HCT116 (cell line): ENCODE measurements at regions not wholly inside any gene's neighbourhood (a gene's known extent, or its start where the extent isn't known, plus 50 kb on each side); places are given as distances from the start of the nearest gene placed in this dataset.

ENCODE experiments used
- ATAC-seq: fragments of 200-7000 bp; cut with Tn5 transposase; 2 replicates; pipeline ENCODE4 v1.9.1; 2020; ENCODE audit warnings: mild to moderate bottlenecking, moderate library complexity
- BruUV-seq: library from RNA; stranded (reverse); fragments of 400-500 nt; replicated peaks from 2 replicates; lab custom pipeline; 2021; lab: Mats Ljungman, UMichigan
- CTCF ChIA-PET: fragments of 300-600 bp; sonication (Branson Sonifier 250); formaldehyde crosslinking; loops from one replicate; lab custom pipeline; 2021; ENCODE audit warnings: antibody characterized with exemption; lab: Charles Lee
- POLR2A ChIA-PET: fragments of 300-600, 350-600 bp; sonication (Branson Sonifier 250); formaldehyde crosslinking; loops from one replicate; lab custom pipeline; 2021; ENCODE audit warnings: antibody characterized with exemption; lab: Charles Lee
- RAD21 ChIA-PET, 2 experiments: fragments of 300-600 bp; sonication (Branson Sonifier 250); formaldehyde crosslinking; loops; one replicate each; lab custom pipeline; 2023; ENCODE audit warnings: low total read pairs in 2 of 2; ENCODE audit not compliant: uncharacterized antibody in 2 of 2, unreplicated experiment in 2 of 2, low non-redundant PET in 1 of 2; lab: Charles Lee
- DNase-seq: peaks from one replicate; pipeline ENCODE4 v3.0.0-alpha.2; 2010; ENCODE audit warnings: low read depth, low spot score
- H2AFZ ChIP-seq: fragments of 200-600 bp; shearing (Covaris generic), sonication (generic); 2 replicates; pipeline ENCODE4 v1.6.1; 2017; ENCODE audit warnings: low read depth, mixed run types, mixed read lengths, antibody characterized with exemption, low read length; ENCODE audit not compliant: poor library complexity, severe bottlenecking
- H3K27ac ChIP-seq: 2 replicates; pipeline ENCODE4 v1.5.1; 2012; ENCODE audit warnings: low read depth, low read length
- H3K27me3 ChIP-seq: fragments of 200-600 bp; sonication (generic); 2 replicates; pipeline ENCODE4 v1.6.1; 2016; ENCODE audit warnings: mixed run types, low read length, mixed read lengths; ENCODE audit not compliant: insufficient read depth
- H3K36me3 ChIP-seq, 2 experiments: fragments of 200-500 bp in 1 of 2; fragments of 200-600 bp in 1 of 2; sonication (Bioruptor generic) in 1 of 2; sonication (generic) in 1 of 2; 2 replicates each; pipeline versions ENCODE4 v1.5.1 to v1.6.1; 2014 to 2016; ENCODE audit warnings: low read length in 2 of 2, inconsistent platforms in 1 of 2, mixed read lengths in 1 of 2, mixed run types in 1 of 2; ENCODE audit not compliant: insufficient read depth in 2 of 2, control insufficient read depth in 1 of 2
- H3K4me1 ChIP-seq, 2 experiments: fragments of 200-600 bp in 1 of 2; sonication (generic) in 1 of 2; 2 replicates each; pipeline versions ENCODE4 v1.5.1 to v1.6.1; 2012 to 2017; ENCODE audit warnings: low read length in 2 of 2, inconsistent platforms in 1 of 2, mild to moderate bottlenecking in 1 of 2, mixed read lengths in 1 of 2, mixed run types in 1 of 2, moderate library complexity in 1 of 2; ENCODE audit not compliant: insufficient read depth in 2 of 2, control insufficient read depth in 1 of 2
- H3K4me2 ChIP-seq: fragments of 200-600 bp; sonication (generic); 2 replicates; pipeline ENCODE4 v1.6.1; 2017; ENCODE audit warnings: mixed run types, low read length, mixed read lengths
- H3K4me3 ChIP-seq, 2 experiments: fragments of 200-600 bp in 1 of 2; sonication (generic) in 1 of 2; replicated peaks in 1 of 2; 2 replicates each; pipeline ENCODE4 v1.5.1; 2011 to 2016; ENCODE audit warnings: low read length in 2 of 2, control low read depth in 1 of 2, low read depth in 1 of 2, mild to moderate bottlenecking in 1 of 2, mixed read lengths in 1 of 2, mixed run types in 1 of 2
- H3K79me2 ChIP-seq: fragments of 200-600 bp; sonication (generic); 2 replicates; pipeline ENCODE4 v1.6.1; 2017; ENCODE audit warnings: mild to moderate bottlenecking, mixed run types, low read length, moderate library complexity, mixed read lengths; ENCODE audit not compliant: insufficient read depth
- H3K9ac ChIP-seq: fragments of 200-600 bp; sonication (generic); 2 replicates; pipeline ENCODE4 v1.6.1; 2016; ENCODE audit warnings: low read length, mixed read lengths
- H3K9me2 ChIP-seq: fragments of 200-600 bp; sonication (generic), shearing (Covaris generic); 2 replicates; pipeline ENCODE4 v1.6.1; 2017; ENCODE audit warnings: mixed run types, mild to moderate bottlenecking, moderate library complexity; ENCODE audit not compliant: insufficient read depth
- H3K9me3 ChIP-seq, 2 experiments: fragments of 200-500 bp in 1 of 2; fragments of 200-600 bp in 1 of 2; sonication (Bioruptor generic) in 1 of 2; sonication (generic) in 1 of 2; 2 replicates each; pipeline ENCODE4 v1.6.1; 2014 to 2017; ENCODE audit warnings: low read length in 2 of 2, mixed read lengths in 2 of 2, inconsistent platforms in 1 of 2, low read depth in 1 of 2, mild to moderate bottlenecking in 1 of 2, mixed run types in 1 of 2, moderate library complexity in 1 of 2; ENCODE audit not compliant: control insufficient read depth in 1 of 2, insufficient read depth in 1 of 2
- H4K20me1 ChIP-seq: fragments of 200-600 bp; sonication (generic), shearing (Covaris generic); 2 replicates; pipeline ENCODE4 v1.6.1; 2017; ENCODE audit warnings: mixed run types, mild to moderate bottlenecking, moderate library complexity; ENCODE audit not compliant: insufficient read depth
- ATF3 ChIP-seq: IDR thresholded peaks from 2 replicates; pipeline ENCODE4 v1.6.1; 2012
- REST ChIP-seq: IDR thresholded peaks from 2 replicates; pipeline ENCODE4 v1.6.1; 2012; ENCODE audit warnings: low read depth
- ZFX ChIP-seq: fragments of 450-650 bp; IDR thresholded peaks from 2 replicates; pipeline ENCODE4 v1.6.1; 2017
- intact Hi-C: fragments of 100-400 bp; cut with micrococcal nuclease; formaldehyde crosslinking; loops from 2 replicates; pipeline ENCODE4 v1.10.0; 2022

DNA sequence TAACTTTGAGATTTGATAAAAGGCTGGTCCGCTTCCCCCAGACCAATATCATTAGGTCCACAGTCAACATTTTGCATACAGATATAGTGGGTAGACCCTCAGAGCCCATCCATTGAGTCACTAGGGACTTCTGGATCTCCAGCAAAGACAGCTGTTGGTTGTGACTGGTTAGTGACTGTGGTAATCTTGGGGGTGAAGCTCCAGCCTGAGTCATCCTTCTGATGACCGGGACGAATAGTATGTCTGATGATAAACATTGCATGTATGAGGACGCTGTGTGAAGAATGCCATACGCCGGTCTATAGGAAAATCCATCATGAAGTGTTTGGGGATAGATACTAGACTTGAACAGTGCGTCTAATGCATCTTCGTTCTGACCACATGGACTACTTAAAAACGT, 307.0 kb downstream of the UQCRFS1 start:
- RAD21 ChIA-PET, result no interaction called here
- H3K27me3 ChIP-seq, result no peaks in the 10 kb centered on the region
- CTCF ChIA-PET, result no interaction called here

More for the DNA sequence above, 307.0 kb downstream of the UQCRFS1 start:
- H3K4me2 ChIP-seq, result no peak overlapping the region
- TF ChIP-seq REST, result no peak
- no peak for TF ChIP-seq ATF3
- TF ChIP-seq ZFX, result no peak
- no peaks in the 10 kb centered on the region for H3K4me1 ChIP-seq
- H4K20me1 ChIP-seq, result no peaks in the 10 kb centered on the region
- BruUV-seq, result no TSS peak
- no peak overlapping the region for H3K9ac ChIP-seq
- no peaks in the 10 kb centered on the region for H3K79me2 ChIP-seq
- no peaks in the 10 kb centered on the region for H3K9me2 ChIP-seq
- ATAC-seq (no peak), DNase-seq (no peak)
- intact Hi-C loops, result no loop called here
- no peak overlapping the region for H3K4me3 ChIP-seq
- H3K36me3 ChIP-seq, result no peaks in the 10 kb centered on the region
- POLR2A ChIA-PET, result no interaction called here
- no peak overlapping the region for H2AFZ ChIP-seq
- peaks cover 5 to 23% of the 10 kb centered on the region in 2 experiments; a peak in 2 of 4 replicates for H3K9me3 ChIP-seq
- H3K27ac ChIP-seq, result no peak overlapping the region
